K562 (cell line): ENCODE measurements at regions not wholly inside any gene's neighbourhood (a gene's known extent, or its start where the extent isn't known, plus 50 kb on each side); places are given as distances from the start of the nearest gene placed in this dataset.

Experiments
- GATA2 ChIP-seq: sonication (generic); formaldehyde crosslinking; IDR thresholded peaks from 2 replicates; pipeline ENCODE4 v1.4.0; 2020; ENCODE audit warnings: mild to moderate bottlenecking, missing genetic modification reagents
- NCOA6 ChIP-seq: fragments of 450-650 bp; IDR thresholded peaks from 2 replicates; pipeline ENCODE4 v1.6.1; 2017; ENCODE audit warnings: mild to moderate bottlenecking
- NRF1 ChIP-seq, 2 experiments: fragments of 450-650 bp; IDR thresholded peaks in 1 of 2; conservative IDR thresholded peaks in 1 of 2; 2 replicates each; pipeline ENCODE4 v1.6.1; 2014; ENCODE audit warnings: mild to moderate bottlenecking in 2 of 2
- PTBP1 ChIP-seq: fragments of 200-400 bp; formaldehyde crosslinking; IDR thresholded peaks from 2 replicates; pipeline ENCODE4 v1.6.1; 2017; ENCODE audit warnings: low read depth, low read length
- TEAD4 ChIP-seq, 2 experiments: sonication (generic) in 1 of 2; formaldehyde crosslinking in 1 of 2; IDR thresholded peaks; 2 replicates each; pipeline versions ENCODE4 v1.6.1 to v1.8.0; 2012 to 2022; ENCODE audit warnings: borderline replicate concordance in 1 of 2, inconsistent platforms in 1 of 2, low read length in 1 of 2, mild to moderate bottlenecking in 1 of 2, missing genetic modification reagents in 1 of 2
- ZNF12 ChIP-seq: sonication (generic); formaldehyde crosslinking; IDR thresholded peaks from 2 replicates; pipeline ENCODE4 v1.4.0; 2020; ENCODE audit warnings: mild to moderate bottlenecking, missing genetic modification reagents
- ZNF76 ChIP-seq: fragments of 250-450 bp; sonication (Bioruptor Pico); IDR thresholded peaks from 2 replicates; pipeline ENCODE4 v1.4.0; 2020; ENCODE audit warnings: mild to moderate bottlenecking, moderate library complexity, borderline replicate concordance
- ZNF766 ChIP-seq: fragments of 200-800 bp; sonication (Bioruptor generic); conservative IDR thresholded peaks from 2 replicates; pipeline ENCODE4 v1.6.1; 2016; ENCODE audit warnings: missing genetic modification characterization, missing compliant biosample characterization
- TF ChIP-seq, protein P1 (sequence below): fragments of 450-650 bp; formaldehyde crosslinking; IDR thresholded peaks from 2 replicates; pipeline ENCODE4 v1.4.0; 2020; ENCODE audit warnings: mild to moderate bottlenecking, mixed read lengths
- TF ChIP-seq, protein P2 (sequence below), 2 experiments: fragments of 450-650 bp; formaldehyde crosslinking in 1 of 2; IDR thresholded peaks; 2 replicates each; pipeline versions ENCODE4 v1.4.0 to v1.6.1; 2014 to 2020; ENCODE audit warnings: mild to moderate bottlenecking in 2 of 2, borderline replicate concordance in 1 of 2, low read depth in 1 of 2

- TF ChIP-seq, protein P1, sequence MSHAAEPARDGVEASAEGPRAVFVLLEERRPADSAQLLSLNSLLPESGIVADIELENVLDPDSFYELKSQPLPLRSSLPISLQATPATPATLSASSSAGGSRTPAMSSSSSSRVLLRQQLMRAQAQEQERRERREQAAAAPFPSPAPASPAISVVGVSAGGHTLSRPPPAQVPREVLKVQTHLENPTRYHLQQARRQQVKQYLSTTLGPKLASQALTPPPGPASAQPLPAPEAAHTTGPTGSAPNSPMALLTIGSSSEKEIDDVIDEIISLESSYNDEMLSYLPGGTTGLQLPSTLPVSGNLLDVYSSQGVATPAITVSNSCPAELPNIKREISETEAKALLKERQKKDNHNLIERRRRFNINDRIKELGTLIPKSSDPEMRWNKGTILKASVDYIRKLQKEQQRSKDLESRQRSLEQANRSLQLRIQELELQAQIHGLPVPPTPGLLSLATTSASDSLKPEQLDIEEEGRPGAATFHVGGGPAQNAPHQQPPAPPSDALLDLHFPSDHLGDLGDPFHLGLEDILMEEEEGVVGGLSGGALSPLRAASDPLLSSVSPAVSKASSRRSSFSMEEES (CRISPR knock-in tag) = no peak
- TF ChIP-seq NRF1 (conservative IDR thresholded peaks at IDR 0.05 in 1 of 2, IDR thresholded peaks at IDR 0.05 in 1 of 2) (no peak), GATA2 (CRISPR knock-in tag) (no peak), PTBP1 (no peak), ZNF76 (CRISPR knock-in tag) (no peak), ZNF766 (CRISPR knock-in tag) (no peak), NCOA6 (no peak), ZNF12 (CRISPR knock-in tag) (no peak), TEAD4 (IDR thresholded peaks at IDR 0.05; ENCODE audit: low read length) (no peak), TEAD4 (CRISPR knock-in tag; IDR thresholded peaks at IDR 0.05; ENCODE audit: borderline replicate concordance) (no peak)
- TF ChIP-seq, protein P2, sequence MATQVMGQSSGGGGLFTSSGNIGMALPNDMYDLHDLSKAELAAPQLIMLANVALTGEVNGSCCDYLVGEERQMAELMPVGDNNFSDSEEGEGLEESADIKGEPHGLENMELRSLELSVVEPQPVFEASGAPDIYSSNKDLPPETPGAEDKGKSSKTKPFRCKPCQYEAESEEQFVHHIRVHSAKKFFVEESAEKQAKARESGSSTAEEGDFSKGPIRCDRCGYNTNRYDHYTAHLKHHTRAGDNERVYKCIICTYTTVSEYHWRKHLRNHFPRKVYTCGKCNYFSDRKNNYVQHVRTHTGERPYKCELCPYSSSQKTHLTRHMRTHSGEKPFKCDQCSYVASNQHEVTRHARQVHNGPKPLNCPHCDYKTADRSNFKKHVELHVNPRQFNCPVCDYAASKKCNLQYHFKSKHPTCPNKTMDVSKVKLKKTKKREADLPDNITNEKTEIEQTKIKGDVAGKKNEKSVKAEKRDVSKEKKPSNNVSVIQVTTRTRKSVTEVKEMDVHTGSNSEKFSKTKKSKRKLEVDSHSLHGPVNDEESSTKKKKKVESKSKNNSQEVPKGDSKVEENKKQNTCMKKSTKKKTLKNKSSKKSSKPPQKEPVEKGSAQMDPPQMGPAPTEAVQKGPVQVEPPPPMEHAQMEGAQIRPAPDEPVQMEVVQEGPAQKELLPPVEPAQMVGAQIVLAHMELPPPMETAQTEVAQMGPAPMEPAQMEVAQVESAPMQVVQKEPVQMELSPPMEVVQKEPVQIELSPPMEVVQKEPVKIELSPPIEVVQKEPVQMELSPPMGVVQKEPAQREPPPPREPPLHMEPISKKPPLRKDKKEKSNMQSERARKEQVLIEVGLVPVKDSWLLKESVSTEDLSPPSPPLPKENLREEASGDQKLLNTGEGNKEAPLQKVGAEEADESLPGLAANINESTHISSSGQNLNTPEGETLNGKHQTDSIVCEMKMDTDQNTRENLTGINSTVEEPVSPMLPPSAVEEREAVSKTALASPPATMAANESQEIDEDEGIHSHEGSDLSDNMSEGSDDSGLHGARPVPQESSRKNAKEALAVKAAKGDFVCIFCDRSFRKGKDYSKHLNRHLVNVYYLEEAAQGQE (IDR thresholded peaks at IDR 0.05; ENCODE audit: borderline replicate concordance) = no peak
- TF ChIP-seq, protein P2 (CRISPR knock-in tag; IDR thresholded peaks at IDR 0.05; ENCODE audit: low read depth) = no peak
Observed at GRCh38 chr15:39447346-39447745, 133.5 kb upstream of the THBS1 start.
